ENCODE measurements at regions not wholly inside any gene's neighbourhood (a gene's known extent, or its start where the extent isn't known, plus 50 kb on each side); places are given as distances from the start of the nearest gene placed in this dataset.

- no peak for ATAC-seq
- Histone ChIP-seq H3K9me3 (no peaks in the 10 kb centered on the region), H3K4me3 (no peak overlapping the region), H3K27ac (no peak overlapping the region), H3K4me1 (peaks cover 9 to 29% of the 10 kb centered on the region in 2 donors), H3K36me3 (no peaks in the 10 kb centered on the region), H3K27me3 (no peaks in the 10 kb centered on the region)
- no peak for TF ChIP-seq CTCF (IDR thresholded peaks at IDR 0.05)
- intact Hi-C loops (cut with DNase I), result no loop called here
- no peak for DNase-seq
Measured at GRCh38 chr11:110773442-110773841, 61.2 kb upstream of the ARHGAP20 start.

GRCh38 chr11:110772863-110773262, 60.6 kb upstream of the ARHGAP20 start:
- H3K27ac ChIP-seq, result no peak overlapping the region
- no peaks in the 10 kb centered on the region for H3K36me3 ChIP-seq
- intact Hi-C loops (cut with DNase I), result no loop called here
- ATAC-seq (no peak), DNase-seq (no peak)
- H3K27me3 ChIP-seq, result no peaks in the 10 kb centered on the region
- peaks cover 9 to 24% of the 10 kb centered on the region in 2 donors for H3K4me1 ChIP-seq
- no peaks in the 10 kb centered on the region for H3K9me3 ChIP-seq
- H3K4me3 ChIP-seq, result no peak overlapping the region
- TF ChIP-seq CTCF (IDR thresholded peaks at IDR 0.05), result no peak

GRCh38 chr11:110766316-110766715, 54.1 kb upstream of the ARHGAP20 start:
- H3K4me3 ChIP-seq, result no peak overlapping the region
- ATAC-seq (no peak), DNase-seq (no peak)
- H3K27ac ChIP-seq, result no peak overlapping the region
- no peaks in the 10 kb centered on the region for H3K36me3 ChIP-seq
- H3K27me3 ChIP-seq, result no peaks in the 10 kb centered on the region
- H3K9me3 ChIP-seq, result no peaks in the 10 kb centered on the region
- intact Hi-C loops (cut with DNase I), result no loop called here
- no peak for TF ChIP-seq CTCF (IDR thresholded peaks at IDR 0.05)
- peaks cover 0 to 6% of the 10 kb centered on the region in 2 donors for H3K4me1 ChIP-seq

- no peak for TF ChIP-seq CTCF (IDR thresholded peaks at IDR 0.05)
- Histone ChIP-seq H3K4me3 (no peak overlapping the region), H3K27ac (no peak overlapping the region), H3K4me1 (peaks cover 3 to 6% of the 10 kb centered on the region in 2 donors), H3K36me3 (no peaks in the 10 kb centered on the region), H3K9me3 (no peaks in the 10 kb centered on the region), H3K27me3 (no peaks in the 10 kb centered on the region)
- intact Hi-C loops (cut with DNase I), result no loop called here
- ATAC-seq (no peak), DNase-seq (no peak)
Measured at GRCh38 chr11:110764485-110764884, 52.2 kb upstream of the ARHGAP20 start.

GRCh38 chr11:110763249-110764011, 51.2 kb upstream of the ARHGAP20 start:
- Histone ChIP-seq H3K36me3 (no peaks in the 10 kb centered on the region), H3K9me3 (no peaks in the 10 kb centered on the region), H3K27me3 (no peaks in the 10 kb centered on the region), H3K27ac (peak overlapping the region in 1 of 2 donors; percentile 29), H3K4me3 (no peak overlapping the region), H3K4me1 (peaks cover 3 to 6% of the 10 kb centered on the region in 2 donors)
- peak; percentile 69 for ATAC-seq
- intact Hi-C loops (cut with DNase I), result no loop called here
- DNase-seq, result peak in 3 of 4 donors; percentile 55 to 63 (median 56)
- TF ChIP-seq CTCF (IDR thresholded peaks at IDR 0.05), result no peak
